GM12878 (cell line): ENCODE measurements at regions not wholly inside any gene's neighbourhood (a gene's known extent, or its start where the extent isn't known, plus 50 kb on each side); places are given as distances from the start of the nearest gene placed in this dataset.

Experiments
- ATAC-seq: fragments of 200-7000 bp; cut with Tn5 transposase; 3 replicates; pipeline ENCODE4 v1.9.1; 2020; ENCODE audit warnings: mild to moderate bottlenecking, moderate library complexity
- BruUV-seq: library from RNA; stranded (reverse); fragments of 400-500 nt; replicated peaks from 2 replicates; lab custom pipeline; 2021; lab: Mats Ljungman, UMichigan
- CTCF ChIA-PET: fragments of 300-600 bp; sonication (Branson Sonifier 250); formaldehyde crosslinking; extraction: SDS; loops from one replicate; lab custom pipeline; 2021; ENCODE audit warnings: inconsistent platforms; lab: Yijun Ruan, JAX
- POLR2A ChIA-PET: fragments of 350-600 bp; formaldehyde crosslinking; extraction: SDS; loops from one replicate; lab custom pipeline; 2021; ENCODE audit warnings: inconsistent platforms; lab: Charles Lee
- RAD21 ChIA-PET: fragments of 300-600 bp; sonication (Branson Sonifier 250); formaldehyde crosslinking; loops from one replicate; lab custom pipeline; 2023; ENCODE audit warnings: antibody characterized with exemption; ENCODE audit not compliant: unreplicated experiment; lab: Charles Lee
- SMC1A ChIA-PET: fragments of 300-600 bp; sonication (Branson Sonifier 250); formaldehyde crosslinking; loops from one replicate; lab custom pipeline; 2023; ENCODE audit not compliant: unreplicated experiment, uncharacterized antibody; lab: Charles Lee
- DNase-seq: peaks from one replicate; pipeline ENCODE4 v3.0.0-alpha.2; 2011; ENCODE audit warnings: low read depth, low spot score
- FAIRE-seq: peaks from 3 replicates; lab custom pipeline; 2011; peaks lifted over from hg19 to GRCh38; lab: Jason Lieb, UNC
- H2AFZ ChIP-seq: 2 replicates; pipeline ENCODE4 v1.6.0; 2011; ENCODE audit warnings: low read depth, low read length, control low read depth; ENCODE audit not compliant: control insufficient read depth
- H3K27ac ChIP-seq: 2 replicates; pipeline ENCODE4 v1.5.1; 2011; ENCODE audit warnings: control low read depth; ENCODE audit not compliant: control insufficient read depth, insufficient read depth
- H3K27me3 ChIP-seq, 2 experiments: replicated peaks in 1 of 2; 2 replicates each; pipeline versions ENCODE4 v1.6.0 to v1.6.1; 2011; ENCODE audit warnings: low read length in 1 of 2; ENCODE audit not compliant: control insufficient read depth in 2 of 2, insufficient read depth in 2 of 2
- H3K36me3 ChIP-seq, 2 experiments: 2 replicates each; pipeline ENCODE4 v1.5.1; 2011; ENCODE audit warnings: low read length in 1 of 2; ENCODE audit not compliant: control insufficient read depth in 2 of 2, insufficient read depth in 2 of 2
- H3K4me1 ChIP-seq: 2 replicates; pipeline ENCODE4 v1.6.1; 2011; ENCODE audit warnings: mild to moderate bottlenecking, low read length, moderate library complexity, mixed read lengths; ENCODE audit not compliant: control insufficient read depth, insufficient read depth
- H3K4me2 ChIP-seq: 2 replicates; pipeline ENCODE4 v1.6.0; 2011; ENCODE audit warnings: control low read depth; ENCODE audit not compliant: control insufficient read depth, insufficient read depth
- H3K4me3 ChIP-seq: fragments of 200-600 bp; sonication (generic); 2 replicates; pipeline ENCODE4 v1.5.1; 2016
- H3K79me2 ChIP-seq: 2 replicates; pipeline ENCODE4 v1.6.0; 2011; ENCODE audit warnings: low read length; ENCODE audit not compliant: control insufficient read depth, insufficient read depth
- H3K9ac ChIP-seq: 2 replicates; pipeline ENCODE4 v1.8.0; 2011; ENCODE audit warnings: low read length, control low read depth, mixed read lengths; ENCODE audit not compliant: control insufficient read depth, insufficient read depth
- H3K9me3 ChIP-seq: replicated peaks from 3 replicates; pipeline ENCODE4 v1.5.1; 2011; ENCODE audit warnings: mild to moderate bottlenecking, low read length; ENCODE audit not compliant: control insufficient read depth, insufficient read depth
- H4K20me1 ChIP-seq: 2 replicates; pipeline ENCODE4 v1.6.0; 2011; ENCODE audit not compliant: control insufficient read depth, insufficient read depth
- CBFB ChIP-seq: IDR thresholded peaks from 2 replicates; pipeline ENCODE4 v1.6.1; 2016; ENCODE audit warnings: antibody characterized with exemption, low read depth
- HDAC6 ChIP-seq: fragments of 200-600 bp; sonication (generic); IDR thresholded peaks from one replicate; pipeline ENCODE4 v1.8.0; 2017; ENCODE audit warnings: antibody characterized with exemption; ENCODE audit not compliant: unreplicated experiment
- KLF5 ChIP-seq: fragments of 450-650 bp; IDR thresholded peaks from 2 replicates; pipeline ENCODE4 v1.6.1; 2014; ENCODE audit warnings: mild to moderate bottlenecking; ENCODE audit not compliant: partially characterized antibody
- MEF2A ChIP-seq: IDR thresholded peaks from 2 replicates; pipeline ENCODE4 v1.6.1; 2011; ENCODE audit warnings: low read depth, mild to moderate bottlenecking, low read length, moderate library complexity; ENCODE audit not compliant: insufficient read depth
- MTA3 ChIP-seq: IDR thresholded peaks from 2 replicates; pipeline ENCODE4 v1.6.1; 2012; ENCODE audit warnings: low read length, inconsistent platforms, borderline replicate concordance
- MXI1 ChIP-seq: fragments of 150-350 bp; IDR thresholded peaks from 2 replicates; pipeline ENCODE4 v1.6.1; 2011; ENCODE audit warnings: low read depth, mild to moderate bottlenecking, inconsistent platforms, low read length, improper control_type of control experiment
- PAX5 ChIP-seq: IDR thresholded peaks from 2 replicates; pipeline ENCODE4 v1.6.1; 2011; ENCODE audit warnings: low read depth, low read length, borderline replicate concordance
- PBX3 ChIP-seq: IDR thresholded peaks from 2 replicates; pipeline ENCODE4 v1.6.1; 2011; ENCODE audit warnings: mild to moderate bottlenecking, low read depth, low read length, moderate library complexity; ENCODE audit not compliant: insufficient replicate concordance
- POLR2A ChIP-seq: IDR thresholded peaks from 2 replicates; pipeline ENCODE4 v1.6.1; 2011; ENCODE audit warnings: low read depth, mild to moderate bottlenecking, low read length
- RAD21 ChIP-seq: IDR thresholded peaks from 2 replicates; pipeline ENCODE4 v1.6.1; 2011; ENCODE audit warnings: mild to moderate bottlenecking, low read depth, low read length, moderate library complexity; ENCODE audit not compliant: insufficient read depth
- SMAD5 ChIP-seq: IDR thresholded peaks from 2 replicates; pipeline ENCODE4 v1.6.1; 2016; ENCODE audit warnings: antibody characterized with exemption, low read depth
- STAT3 ChIP-seq: IDR thresholded peaks from 2 replicates; pipeline ENCODE4 v1.6.1; 2011; ENCODE audit warnings: low read depth, low read length, improper control_type of control experiment
- TCF7 ChIP-seq: IDR thresholded peaks from 2 replicates; pipeline ENCODE4 v1.6.1; 2014; ENCODE audit warnings: antibody characterized with exemption, borderline replicate concordance
- YY1 ChIP-seq: IDR thresholded peaks from 2 replicates; pipeline ENCODE4 v1.6.1; 2011; ENCODE audit warnings: low read depth, mild to moderate bottlenecking, low read length
- ZBTB40 ChIP-seq: fragments of 450-650 bp; IDR thresholded peaks from 2 replicates; pipeline ENCODE4 v1.6.1; 2016; ENCODE audit warnings: mild to moderate bottlenecking, moderate library complexity, borderline replicate concordance
- WGBS: methylation state at CpG from one replicate; pipeline ENCODE4 v1.1.6; 2016; ENCODE audit warnings: low lambda C conversion rate; ENCODE audit not compliant: insufficient replicate concordance, insufficient coverage; ENCODE audit errors: missing lambda C conversion rate; 5-methylcytosine and 5-hydroxymethylcytosine counted together
- in situ Hi-C: fragments of 300-500 bp; cut with MboI; formaldehyde crosslinking; loops from 9 replicates; pipeline ENCODE4 v1.14.3; 2018; ENCODE audit warnings: mixed read lengths
- intact Hi-C: fragments of 100-400 bp; cut with micrococcal nuclease; formaldehyde crosslinking; loops from one replicate; pipeline ENCODE4 v1.14.2; 2022; ENCODE audit not compliant: unreplicated experiment

- Histone ChIP-seq H3K79me2 (no peaks in the 10 kb centered on the region), H4K20me1 (no peaks in the 10 kb centered on the region), H3K36me3 (no peaks in the 10 kb centered on the region), H3K9me3 (no peaks in the 10 kb centered on the region)
- ChIA-PET CTCF (no interaction called here), POLR2A (no interaction called here), SMC1A (no interaction called here), RAD21 (no interaction called here)
- no TSS peak for BruUV-seq
- in situ Hi-C loops = no loop called here
- TF ChIP-seq MXI1 = no peak
- TF ChIP-seq ZBTB40 = no peak
- TF ChIP-seq STAT3 = no peak
- no peak for TF ChIP-seq RAD21
- TF ChIP-seq MTA3 = no peak
- TF ChIP-seq MEF2A = no peak
- no peak for TF ChIP-seq SMAD5
- no peak for TF ChIP-seq YY1
- no peak for TF ChIP-seq PAX5
- TF ChIP-seq PBX3 = no peak
- TF ChIP-seq POLR2A = no peak
- no peak for TF ChIP-seq TCF7
- no peak for TF ChIP-seq CBFB
- no peak for TF ChIP-seq KLF5
- TF ChIP-seq HDAC6 = no peak
- TF ChIP-seq, all 136 proteins: peak for 0
- Histone ChIP-seq H3K4me2 (no peak overlapping the region), H3K9ac (no peak overlapping the region), H2AFZ (no peak overlapping the region), H3K4me1 (no peaks in the 10 kb centered on the region), H3K27ac (no peak overlapping the region), H3K27me3 (no peaks in the 10 kb centered on the region), H3K4me3 (no peak overlapping the region)
- intact Hi-C loops = no loop called here
- FAIRE-seq = no peak
- WGBS = 0% methylated on average over 3 of the region's 3 CpGs
- no peak for ATAC-seq
- no peak for DNase-seq
Observed at GRCh38 chr9:116067566-116067965, 86.0 kb upstream of the PAPPA start.
